GM23248 (cell line): ENCODE measurements at regions not wholly inside any gene's neighbourhood (a gene's known extent, or its start where the extent isn't known, plus 50 kb on each side); places are given as distances from the start of the nearest gene placed in this dataset.

Experiments
- DNase-seq: peaks from one replicate; pipeline ENCODE4 v3.0.0-alpha.2; 2015
- H2AFZ ChIP-seq: fragments of 200-600 bp; sonication (generic); 2 replicates; pipeline ENCODE4 v1.6.1; 2016; ENCODE audit warnings: antibody characterized with exemption
- H3F3A ChIP-seq: fragments of 200-600 bp; sonication (generic); 2 replicates; pipeline ENCODE4 v1.6.1; 2016; ENCODE audit warnings: mild to moderate bottlenecking, antibody characterized with exemption, mixed run types; ENCODE audit not compliant: insufficient read depth
- H3K27ac ChIP-seq: fragments of 200-600 bp; sonication (generic); 2 replicates; pipeline ENCODE4 v1.5.1; 2016; ENCODE audit warnings: mild to moderate bottlenecking
- H3K27me3 ChIP-seq: fragments of 200-600 bp; sonication (generic); replicated peaks from 2 replicates; pipeline ENCODE4 v1.6.1; 2016; ENCODE audit warnings: mild to moderate bottlenecking; ENCODE audit not compliant: insufficient read depth
- H3K36me3 ChIP-seq: fragments of 200-600 bp; sonication (generic); 2 replicates; pipeline ENCODE4 v1.6.1; 2016; ENCODE audit warnings: low read depth, mild to moderate bottlenecking
- H3K4me1 ChIP-seq: fragments of 200-600 bp; sonication (generic); 2 replicates; pipeline ENCODE4 v1.6.1; 2016; ENCODE audit warnings: mild to moderate bottlenecking; ENCODE audit not compliant: insufficient read depth
- H3K4me2 ChIP-seq: fragments of 200-600 bp; sonication (generic); one replicate; pipeline ENCODE4 v1.6.1; 2016; ENCODE audit warnings: mild to moderate bottlenecking; ENCODE audit not compliant: unreplicated experiment
- H3K4me3 ChIP-seq: fragments of 200-600 bp; sonication (generic); 2 replicates; pipeline ENCODE4 v1.5.1; 2016; ENCODE audit warnings: mild to moderate bottlenecking
- H3K79me2 ChIP-seq: fragments of 200-600 bp; sonication (generic); 2 replicates; pipeline ENCODE4 v1.6.1; 2016; ENCODE audit warnings: mild to moderate bottlenecking; ENCODE audit not compliant: insufficient read depth
- H3K9ac ChIP-seq: fragments of 200-600 bp; sonication (generic); 2 replicates; pipeline ENCODE4 v1.6.1; 2016; ENCODE audit warnings: mild to moderate bottlenecking
- H3K9me2 ChIP-seq: fragments of 200-600 bp; sonication (generic); 2 replicates; pipeline ENCODE4 v1.6.1; 2016; ENCODE audit warnings: mixed run types, mild to moderate bottlenecking, moderate library complexity; ENCODE audit not compliant: insufficient read depth
- H3K9me3 ChIP-seq: fragments of 200-600 bp; sonication (generic); one replicate; pipeline ENCODE4 v1.6.1; 2017; ENCODE audit warnings: low read depth
- H4K20me1 ChIP-seq: fragments of 200-600 bp; sonication (generic); 2 replicates; pipeline ENCODE4 v1.6.0; 2016; ENCODE audit not compliant: insufficient read depth
- EZH2 ChIP-seq: fragments of 200-600 bp; sonication (generic); IDR thresholded peaks from 2 replicates; pipeline ENCODE4 v1.6.1; 2018; ENCODE audit warnings: antibody characterized with exemption, mild to moderate bottlenecking; ENCODE audit not compliant: insufficient read depth, poor library complexity, severe bottlenecking
- EZH2phosphoT487 ChIP-seq: fragments of 200-600 bp; sonication (generic); IDR thresholded peaks from 2 replicates; pipeline ENCODE4 v1.6.1; 2018; ENCODE audit warnings: antibody characterized with exemption, moderate library complexity, mild to moderate bottlenecking, low read depth; ENCODE audit not compliant: insufficient read depth
- WGBS, 2 experiments: methylation state at CpG; one replicate each; pipeline ENCODE4 v1.1.6; 2015 to 2017; ENCODE audit warnings: low lambda C conversion rate in 2 of 2, low coverage in 1 of 2; ENCODE audit errors: missing lambda C conversion rate in 2 of 2; 5-methylcytosine and 5-hydroxymethylcytosine counted together
- in situ Hi-C: fragments of 300-500 bp; cut with MboI; formaldehyde crosslinking; loops from 2 replicates; pipeline ENCODE4 v1.15.0; 2020

GRCh38 chr11:20213790-20214189 is 53.5 kb upstream of the DBX1 start:
- H3K4me3 ChIP-seq = no peak overlapping the region
- WGBS, 2 experiments = 0 to 6% methylated on average over 1 of the region's 1 CpG

GRCh38 chr11:20211691-20212090 is 51.4 kb upstream of the DBX1 start:
- H3K9ac ChIP-seq = no peak overlapping the region
- WGBS, 2 experiments = 1 to 9% methylated on average over 4 of the region's 4 CpGs

More at GRCh38 chr11:20213790-20214189, 53.5 kb upstream of the DBX1 start:
- Histone ChIP-seq H3K9me3 (no peaks in the 10 kb centered on the region), H3K4me2 (no peak overlapping the region), H3K36me3 (no peaks in the 10 kb centered on the region), H3K9ac (no peak overlapping the region), H3K27ac (no peak overlapping the region), H3F3A (no peaks in the 10 kb centered on the region), H3K79me2 (no peaks in the 10 kb centered on the region), H3K9me2 (no peaks in the 10 kb centered on the region), H2AFZ (no peak overlapping the region), H3K4me1 (no peaks in the 10 kb centered on the region), H4K20me1 (no peaks in the 10 kb centered on the region), H3K27me3 (peaks cover 26% of the 10 kb centered on the region)
- no peak for DNase-seq
- in situ Hi-C loops = no loop called here
- TF ChIP-seq EZH2 = no peak
- no peak for TF ChIP-seq EZH2phosphoT487

More at GRCh38 chr11:20211691-20212090, 51.4 kb upstream of the DBX1 start:
- H3K36me3 ChIP-seq = no peaks in the 10 kb centered on the region
- H3F3A ChIP-seq = no peaks in the 10 kb centered on the region
- no peaks in the 10 kb centered on the region for H4K20me1 ChIP-seq
- no peak for DNase-seq
- TF ChIP-seq EZH2phosphoT487 (no peak), EZH2 (no peak)
- H2AFZ ChIP-seq = no peak overlapping the region
- no peaks in the 10 kb centered on the region for H3K9me2 ChIP-seq
- H3K9me3 ChIP-seq = no peaks in the 10 kb centered on the region
- H3K79me2 ChIP-seq = no peaks in the 10 kb centered on the region
- peaks cover 47% of the 10 kb centered on the region for H3K27me3 ChIP-seq
- H3K4me1 ChIP-seq = no peaks in the 10 kb centered on the region
- no peak overlapping the region for H3K4me2 ChIP-seq
- in situ Hi-C loops = no loop called here
- no peak overlapping the region for H3K27ac ChIP-seq
- H3K4me3 ChIP-seq = no peak overlapping the region
